GM18507 (cell line): ENCODE measurements at regions not wholly inside any gene's neighbourhood (a gene's known extent, or its start where the extent isn't known, plus 50 kb on each side); places are given as distances from the start of the nearest gene placed in this dataset.
"Not testable (repeated sequence)": the region's sequence is repeated elsewhere in the genome, so short reads cannot be mapped to it uniquely, and the experiment has no call there.

Source experiments
- DNase-seq: peaks from one replicate; pipeline ENCODE4 v3.0.0; 2011; ENCODE audit warnings: low read depth; ENCODE audit not compliant: insufficient read length; ENCODE audit errors: extremely low spot score
- FAIRE-seq: peaks from 2 replicates; lab custom pipeline; 2011; peaks lifted over from hg19 to GRCh38; lab: Jason Lieb, UNC

DNA sequence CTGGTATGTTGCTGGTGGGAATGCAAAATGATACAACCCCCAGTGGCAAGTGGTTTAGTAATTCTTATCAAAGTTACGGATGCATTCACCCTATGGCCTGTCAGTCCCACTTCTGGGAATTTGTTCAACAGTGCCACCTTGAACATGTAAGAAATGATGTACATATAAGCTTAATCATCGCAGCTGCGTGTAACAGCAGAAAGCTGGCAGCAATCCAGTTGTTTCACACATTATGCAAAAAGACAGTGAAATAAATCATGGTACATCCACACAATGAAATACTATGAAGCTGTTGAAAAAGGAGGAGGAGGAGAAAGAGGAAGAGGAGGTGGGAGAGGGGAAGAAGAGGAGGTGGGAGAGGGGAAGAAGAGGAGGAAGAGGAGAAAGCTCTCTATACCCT lies 76.2 kb upstream of the MYL10 start:
- DNase-seq (no peak), FAIRE-seq (no peak)

DNA sequence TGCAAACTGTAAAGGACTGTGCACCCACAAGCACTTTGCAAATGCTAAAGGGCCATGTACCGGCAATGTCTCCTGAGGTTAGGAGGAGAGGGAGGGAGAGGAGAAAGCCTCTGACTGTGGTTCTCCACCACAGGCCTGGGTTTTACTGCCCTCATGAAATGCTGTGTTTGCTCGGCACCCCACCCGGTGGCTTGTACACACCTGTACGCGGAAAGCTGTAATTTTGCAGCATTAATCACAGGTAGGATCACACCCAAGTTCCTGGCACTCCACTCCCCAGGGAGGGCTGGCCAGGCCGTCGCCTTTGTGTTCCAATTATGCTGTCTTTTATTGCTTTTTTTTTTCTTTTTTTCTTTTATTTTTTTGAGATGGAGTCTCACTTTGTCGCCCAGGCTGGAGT lies 78.5 kb upstream of the MYL10 start:
- FAIRE-seq, result no peak

DNA sequence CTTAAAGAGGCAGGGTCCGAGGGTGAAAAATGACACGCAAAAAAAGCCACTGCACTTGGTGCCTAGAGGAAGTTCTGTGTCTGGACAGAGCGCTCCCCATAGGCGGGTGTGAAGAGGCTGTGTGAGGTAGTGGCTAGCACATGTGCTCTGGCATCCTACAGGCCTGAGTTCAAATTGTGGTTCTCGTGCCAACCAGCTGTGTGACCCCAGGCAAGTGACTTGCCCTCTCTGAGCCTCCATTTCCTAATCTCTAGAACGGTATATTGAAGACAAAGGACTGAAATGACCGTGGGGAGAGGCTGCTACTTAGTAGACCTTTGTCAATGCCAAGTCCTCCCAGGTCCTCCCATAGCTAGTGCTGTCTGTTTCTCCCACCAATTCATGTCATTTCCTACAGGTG lies 79.1 kb upstream of the MYL10 start:
- FAIRE-seq (no peak), DNase-seq (no peak)

More for the DNA sequence above, 78.5 kb upstream of the MYL10 start:
- no peak for DNase-seq

DNA sequence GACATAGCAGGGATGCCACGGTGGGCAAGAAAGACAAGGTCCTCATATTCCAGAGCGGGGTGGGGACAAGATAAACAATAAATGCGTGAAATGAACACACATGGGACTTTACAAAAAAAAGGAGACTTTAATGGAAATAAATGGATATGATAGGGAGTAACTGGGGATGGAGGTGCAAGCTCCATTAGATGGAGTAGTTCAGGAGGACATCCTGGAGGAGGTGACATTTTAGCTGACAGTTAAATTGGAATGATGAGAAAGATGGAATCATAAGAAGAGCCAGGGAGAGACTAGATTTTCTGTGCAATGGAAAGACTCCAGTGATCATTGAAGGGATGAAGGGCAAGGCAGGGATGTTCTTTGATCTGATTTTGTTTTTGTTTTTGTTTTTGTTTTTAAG lies 83.6 kb upstream of the MYL10 start:
- FAIRE-seq (no peak), DNase-seq (no peak)

DNA sequence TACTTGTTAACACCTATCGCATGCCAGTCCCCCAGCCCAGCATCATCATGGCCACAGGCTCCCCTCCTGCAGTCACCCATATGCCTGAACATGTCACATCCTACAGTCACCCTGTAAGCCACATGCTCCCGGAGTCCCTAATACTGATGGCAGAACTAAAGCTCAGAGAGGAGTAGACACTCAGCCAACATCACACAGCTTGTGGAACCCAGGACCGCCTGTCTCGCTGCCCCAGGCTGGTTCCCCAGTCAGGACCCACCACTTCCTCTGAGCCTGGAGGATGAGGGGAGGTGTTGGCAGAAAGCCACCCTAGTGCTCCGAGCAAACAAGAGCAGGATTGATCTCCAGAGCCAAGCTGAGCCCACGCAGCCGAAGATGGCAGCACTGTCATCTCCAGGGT lies 85.0 kb upstream of the MYL10 start:
- no peak for FAIRE-seq

DNA sequence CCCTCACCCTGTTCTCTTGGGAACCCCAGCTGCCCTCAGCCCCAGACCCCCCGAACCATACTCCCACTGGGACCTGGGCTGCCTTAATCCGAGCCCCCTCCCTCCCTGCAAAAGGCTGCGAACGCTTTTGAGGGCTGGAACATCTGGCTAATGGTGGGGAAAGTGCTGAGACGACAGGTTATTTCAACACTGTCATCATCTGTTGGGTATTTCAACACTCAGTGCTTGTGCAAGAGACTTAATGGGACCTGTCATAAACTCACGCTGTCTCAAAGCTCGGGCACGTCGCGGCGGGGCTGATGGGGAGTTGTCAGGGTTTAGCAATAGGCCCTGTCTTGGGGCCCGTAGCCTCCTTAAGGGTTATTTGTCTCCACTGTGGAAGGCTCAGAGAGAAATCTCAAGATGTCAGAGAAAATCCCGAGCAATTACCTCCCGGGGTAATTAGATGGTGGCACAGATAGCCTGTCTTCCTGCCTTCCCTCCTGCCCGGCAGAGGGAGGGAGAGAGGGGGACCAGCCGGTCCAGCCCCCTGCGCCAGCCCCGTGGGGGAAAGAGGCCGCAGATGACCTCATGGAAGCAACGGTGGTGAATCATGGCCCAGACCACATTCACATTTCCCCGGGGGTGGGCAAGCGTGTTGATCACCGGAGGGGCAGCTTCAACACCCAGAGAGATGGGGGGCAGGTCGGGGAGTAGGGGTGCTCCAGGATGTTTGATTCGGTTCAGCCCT lies 88.7 kb upstream of the MYL10 start:
- FAIRE-seq, result no peak
- no peak for DNase-seq

More for the DNA sequence above, 85.0 kb upstream of the MYL10 start:
- DNase-seq, result no peak

DNA sequence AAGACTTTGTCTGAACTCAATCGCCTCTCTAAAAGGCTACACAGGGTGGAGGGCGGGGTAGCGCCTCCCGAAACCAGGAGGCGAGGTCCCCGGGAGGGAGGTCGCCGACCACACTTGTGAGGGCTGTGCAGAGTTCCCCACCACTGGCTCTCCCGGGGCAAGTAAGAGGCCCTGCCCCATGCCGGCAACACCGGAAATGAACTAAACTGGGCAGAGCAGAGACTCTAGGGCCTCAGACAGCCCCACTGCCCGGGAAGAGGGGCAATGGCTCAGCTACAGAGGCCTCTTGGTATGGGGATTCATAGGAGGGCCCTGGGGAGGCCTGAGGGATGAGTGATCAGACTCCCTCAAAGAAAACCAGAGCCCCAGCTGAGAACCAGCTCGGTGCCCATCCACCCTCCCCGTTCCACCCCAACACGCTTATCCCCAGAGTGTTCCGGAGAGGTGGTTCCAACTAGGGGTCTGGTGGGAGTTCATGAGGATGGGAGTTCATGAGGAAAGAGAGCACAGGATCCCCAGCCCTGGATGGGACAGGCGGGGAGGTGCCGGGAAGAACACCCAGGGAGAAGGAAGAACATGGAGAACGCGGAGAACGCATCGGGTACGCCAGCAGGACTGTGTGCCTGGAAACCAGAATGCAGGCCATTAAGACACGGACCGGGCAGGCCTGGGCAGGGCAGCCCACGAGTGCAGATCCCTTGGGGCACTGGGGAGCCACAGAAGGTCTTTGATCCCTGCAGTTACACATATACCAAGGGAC lies 89.4 kb upstream of the MYL10 start:
- FAIRE-seq (no peak), DNase-seq (no peak)

DNA sequence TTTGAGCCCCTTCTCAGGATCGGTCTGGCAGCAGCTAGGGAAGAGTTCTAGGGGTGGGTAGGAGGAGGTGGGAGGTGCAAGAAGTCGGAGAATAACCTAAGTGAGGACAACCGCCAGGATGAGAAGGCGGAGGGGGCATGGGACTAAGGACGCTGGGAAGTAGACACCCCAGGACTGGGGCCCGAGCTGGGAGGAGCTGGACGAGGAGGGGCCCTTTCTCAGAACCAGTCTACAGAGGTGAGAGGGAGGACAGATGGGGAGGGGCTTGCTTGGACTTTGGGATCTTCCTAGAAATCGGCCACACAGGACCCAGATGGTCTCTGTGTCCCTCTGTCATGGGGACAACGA lies 90.0 kb upstream of the MYL10 start:
- FAIRE-seq, result no peak
- no peak for DNase-seq

DNA sequence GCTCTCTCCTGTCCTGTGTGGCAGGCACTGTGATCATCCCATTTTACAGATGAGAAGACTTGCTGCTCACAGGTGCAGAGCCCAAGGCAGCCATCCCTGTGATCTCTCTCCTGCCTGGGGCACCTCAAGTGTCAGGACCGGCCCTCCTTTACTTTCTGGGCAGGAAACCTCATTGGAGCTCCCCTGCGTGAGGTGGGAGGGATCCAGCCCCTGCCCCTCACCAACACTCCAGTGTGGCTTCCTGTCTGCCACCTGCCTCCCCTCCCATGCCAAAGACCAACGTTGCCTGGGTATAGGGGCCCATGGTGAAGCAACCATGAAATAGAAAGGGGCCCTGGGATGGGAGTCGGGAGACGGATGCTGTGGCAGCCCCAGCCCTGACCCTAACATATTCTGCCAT lies 91.2 kb upstream of the MYL10 start:
- no peak for DNase-seq
- no peak for FAIRE-seq

DNA sequence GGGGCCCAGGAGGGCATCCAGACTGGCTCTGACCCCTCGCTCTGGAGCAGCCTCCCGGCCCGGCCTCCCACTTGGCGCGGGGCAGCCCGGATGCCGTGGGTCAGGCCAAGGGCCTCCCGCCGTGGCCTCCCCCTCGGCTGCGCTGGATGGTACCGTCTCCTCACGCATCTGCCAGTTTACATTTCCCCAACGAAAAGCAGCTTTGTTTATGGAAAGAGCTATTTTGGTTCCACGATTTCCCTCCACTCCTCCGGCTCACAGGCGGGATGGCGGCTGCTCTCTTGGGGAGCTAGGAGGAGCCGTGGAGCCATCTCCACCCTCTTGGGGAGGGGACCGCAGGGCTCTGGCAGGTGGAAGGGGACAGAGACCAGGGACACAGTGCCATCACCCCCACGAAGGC lies 93.2 kb upstream of the MYL10 start:
- no peak for DNase-seq

DNA sequence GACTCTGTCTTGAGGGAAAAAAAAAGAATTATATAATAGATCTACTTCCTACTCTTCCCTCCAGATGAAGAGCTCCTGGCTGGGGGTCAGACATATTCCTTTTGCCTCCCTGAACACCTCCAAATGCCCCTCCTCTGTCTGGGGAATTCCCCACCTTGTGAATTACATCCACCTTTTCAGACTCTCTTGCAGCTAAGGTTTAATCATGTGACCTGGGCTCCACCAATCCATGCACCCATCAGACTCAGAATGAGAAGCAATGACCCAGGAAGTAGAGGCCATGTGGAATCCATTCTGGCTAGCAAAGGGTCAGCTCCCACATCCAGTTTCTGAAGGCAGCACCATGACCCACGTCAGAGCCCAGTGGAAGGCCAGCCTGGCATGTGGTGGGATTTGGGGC lies 93.6 kb upstream of the CUX1 start:
- DNase-seq (no peak), FAIRE-seq (no peak)

More for the DNA sequence above, 93.2 kb upstream of the MYL10 start:
- no peak for FAIRE-seq

DNA sequence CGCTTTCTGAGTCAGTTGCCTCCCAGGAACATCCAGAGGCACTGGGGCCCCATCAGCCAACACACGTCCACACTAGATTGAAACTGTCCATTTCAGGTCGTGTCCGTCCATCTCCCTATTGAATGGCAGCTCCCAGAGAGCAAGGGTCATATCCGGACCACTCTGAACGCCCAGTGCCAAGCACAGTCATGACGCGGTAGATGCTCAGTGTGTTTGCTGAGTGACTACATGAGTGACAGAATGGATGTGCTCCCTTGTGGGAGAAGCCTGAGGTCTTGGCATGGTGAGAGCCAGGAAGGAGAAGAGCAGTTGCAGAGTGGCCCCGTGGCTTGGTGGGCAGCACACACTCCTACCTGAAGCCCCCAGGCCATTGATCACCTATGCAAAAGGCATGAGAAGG lies 92.5 kb upstream of the CUX1 start:
- FAIRE-seq, result no peak

DNA sequence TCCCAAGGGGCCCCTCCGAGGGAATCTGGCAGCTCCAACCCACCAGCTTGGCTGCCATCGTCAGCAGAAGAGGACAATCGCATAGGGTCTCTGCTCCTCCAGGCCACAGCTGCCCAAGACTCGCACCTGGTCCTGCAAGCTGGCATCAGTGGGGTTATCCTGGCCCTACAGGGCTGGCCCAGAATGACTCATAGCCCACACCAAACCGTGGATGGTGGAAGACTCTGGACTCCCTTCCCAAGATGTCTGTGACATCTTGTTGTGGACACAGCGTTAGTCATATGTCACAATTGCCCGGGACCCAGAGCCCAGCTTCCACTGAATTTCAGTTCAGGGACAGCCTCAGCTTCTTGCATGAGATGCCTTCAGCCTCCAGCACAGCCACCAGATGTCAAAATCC lies 91.5 kb upstream of the CUX1 start:
- DNase-seq, result no peak
- FAIRE-seq, result no peak

More for the DNA sequence above, 92.5 kb upstream of the CUX1 start:
- no peak for DNase-seq

DNA sequence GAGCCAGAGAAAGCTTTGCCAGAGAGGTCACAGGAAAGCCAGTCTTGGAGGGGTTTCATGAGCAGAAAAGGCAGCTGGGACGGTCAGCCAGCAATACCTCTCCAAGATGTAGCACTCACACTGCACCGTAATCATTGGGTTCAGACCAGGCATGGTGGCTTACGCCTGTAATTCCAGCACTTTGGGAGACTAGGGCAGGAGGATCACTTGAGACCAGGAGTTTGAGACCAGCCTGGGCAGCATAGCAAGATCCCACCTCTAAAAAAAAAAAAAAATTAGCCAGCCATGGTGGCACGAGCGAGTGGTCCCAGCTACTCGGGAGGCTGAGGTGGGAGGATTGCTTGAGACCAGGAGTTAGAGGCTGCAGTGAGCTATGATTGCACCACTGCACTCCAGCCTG lies 90.2 kb upstream of the CUX1 start:
- no peak for DNase-seq
- FAIRE-seq, result no peak

DNA sequence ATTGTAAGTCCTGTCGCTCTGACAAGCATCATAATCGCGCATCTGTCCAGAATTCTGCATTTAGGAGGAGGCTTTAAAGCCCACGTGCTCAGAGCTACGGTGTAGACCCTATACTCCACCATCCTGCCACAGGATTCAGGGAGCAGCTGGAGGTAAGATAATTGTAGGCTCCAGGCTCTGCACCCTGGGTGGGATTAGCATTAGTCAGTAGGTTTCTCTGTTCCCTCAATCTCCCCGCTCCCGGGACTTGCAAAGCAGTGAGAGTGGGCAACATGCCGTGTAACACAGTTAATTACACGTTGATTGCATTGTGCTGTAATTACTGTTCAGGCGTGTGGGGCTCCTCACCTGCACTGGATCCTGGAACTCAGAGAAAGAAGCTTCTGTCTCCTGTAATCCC lies 89.3 kb upstream of the CUX1 start:
- DNase-seq (no peak), FAIRE-seq (no peak)

DNA sequence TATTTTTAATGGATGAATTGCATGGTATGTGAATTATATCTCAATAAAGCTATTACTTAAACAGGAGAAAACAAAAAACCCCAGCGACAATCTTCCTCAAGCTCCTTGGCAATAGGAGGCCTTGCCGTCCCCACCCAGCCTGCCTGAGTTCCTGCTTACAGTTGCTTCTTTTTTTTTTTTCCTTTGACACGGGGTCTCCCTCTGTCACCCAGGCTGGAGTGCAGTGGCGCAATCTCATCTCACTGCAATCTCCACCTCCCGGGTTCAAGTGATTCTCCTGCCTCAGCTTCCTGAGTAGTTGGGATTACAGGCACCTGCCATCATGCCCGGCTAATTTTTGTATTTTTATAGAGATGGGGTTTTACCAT lies 88.6 kb upstream of the CUX1 start:
- FAIRE-seq, result not testable (repeated sequence)

DNA sequence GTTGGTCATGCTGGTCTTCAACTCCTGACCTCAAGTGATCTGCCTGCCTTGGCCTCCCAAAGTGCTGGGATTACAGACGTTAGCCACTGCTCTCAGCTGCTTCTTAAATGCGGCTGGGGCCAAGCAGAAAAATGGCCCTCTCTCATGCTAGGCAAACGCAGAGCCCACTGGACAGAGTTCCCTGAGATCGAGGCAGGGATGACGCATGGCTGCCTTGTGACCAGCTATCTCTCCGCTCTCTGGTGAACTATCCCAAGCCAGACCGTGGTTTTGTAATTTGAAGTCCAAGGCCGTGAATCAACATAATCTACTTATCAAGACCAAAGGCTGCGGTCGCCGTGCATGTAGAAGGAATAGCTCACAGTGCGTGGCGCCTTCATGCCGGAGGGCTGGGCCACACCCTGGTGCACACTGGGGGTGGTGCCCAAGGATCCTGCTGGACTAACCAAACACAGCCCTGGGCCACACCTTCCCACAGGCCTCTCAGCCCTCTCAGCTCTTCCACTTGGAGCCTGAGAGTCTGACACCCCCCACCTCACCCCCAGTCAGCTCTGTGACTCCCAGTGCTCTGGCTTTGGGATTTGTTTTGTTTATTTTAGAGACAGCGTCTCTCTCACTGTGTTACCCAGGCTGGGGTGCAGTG lies 88.1 kb upstream of the CUX1 start:
- FAIRE-seq (no peak), DNase-seq (no peak)

More for the DNA sequence above, 88.6 kb upstream of the CUX1 start:
- not testable (repeated sequence) for DNase-seq

DNA sequence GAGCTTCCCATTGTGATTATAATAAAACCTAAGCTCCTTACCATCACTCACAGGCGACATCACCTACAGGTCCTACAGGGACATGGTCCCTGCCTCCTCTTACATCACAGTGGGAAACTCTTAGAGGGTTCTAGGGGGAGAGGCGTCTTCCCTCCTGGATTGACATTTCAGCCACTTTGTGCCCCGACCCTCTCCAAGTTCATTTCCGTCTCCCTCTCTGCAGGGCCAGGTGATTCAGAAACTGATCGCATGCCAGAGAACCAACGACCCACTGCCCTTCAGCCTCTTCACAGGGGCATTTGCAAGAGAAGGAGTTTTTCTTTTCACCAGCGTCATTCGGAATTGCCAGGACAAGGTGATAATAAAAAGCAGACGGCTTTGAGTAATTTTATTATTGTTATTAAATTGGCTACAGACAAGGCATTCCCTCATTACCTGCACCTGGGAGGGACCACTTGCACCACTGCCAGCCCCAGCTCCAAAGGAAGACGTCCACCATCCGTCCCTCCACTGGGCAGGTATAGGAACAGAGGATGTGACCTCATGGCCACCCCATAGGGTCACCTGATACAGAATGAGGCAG lies 85.8 kb upstream of the CUX1 start:
- DNase-seq (no peak), FAIRE-seq (no peak)

DNA sequence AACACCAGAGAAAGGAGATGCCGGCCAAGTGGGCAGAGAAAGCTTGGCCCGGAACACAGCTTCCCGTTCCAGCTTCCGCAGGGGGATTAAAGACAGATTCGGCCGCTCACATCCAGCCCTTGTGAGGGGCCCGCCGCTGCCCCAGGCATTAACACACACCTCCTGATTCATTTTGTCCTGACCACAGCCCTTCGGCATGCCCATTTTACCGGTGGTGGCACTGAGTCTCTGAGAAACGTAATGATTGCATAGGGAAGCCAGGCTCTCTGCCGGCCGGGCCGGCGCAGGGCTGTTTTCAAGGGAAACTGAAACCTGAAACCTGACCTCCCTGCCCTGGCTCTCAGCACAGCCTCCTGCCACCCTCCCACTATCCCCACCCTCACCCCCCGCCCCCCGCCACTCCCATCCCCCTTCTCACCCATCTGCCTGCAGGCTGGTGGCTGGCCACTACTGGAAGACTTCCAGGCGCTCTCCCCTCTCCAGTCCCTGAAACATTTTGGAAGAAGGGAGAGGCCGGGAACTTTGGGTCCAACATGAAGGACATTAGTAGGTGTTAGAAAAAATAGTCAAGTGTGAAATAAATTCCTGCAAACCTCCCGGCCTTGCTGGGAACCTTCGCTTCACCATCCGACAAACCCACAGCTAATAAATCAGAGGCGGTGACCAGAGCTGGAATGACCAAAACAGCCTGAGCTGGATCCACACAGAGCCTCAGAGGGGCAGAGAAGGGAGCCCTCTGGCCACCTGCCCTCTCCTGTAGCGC lies 83.5 kb upstream of the CUX1 start:
- FAIRE-seq, result no peak
- DNase-seq, result no peak

DNA sequence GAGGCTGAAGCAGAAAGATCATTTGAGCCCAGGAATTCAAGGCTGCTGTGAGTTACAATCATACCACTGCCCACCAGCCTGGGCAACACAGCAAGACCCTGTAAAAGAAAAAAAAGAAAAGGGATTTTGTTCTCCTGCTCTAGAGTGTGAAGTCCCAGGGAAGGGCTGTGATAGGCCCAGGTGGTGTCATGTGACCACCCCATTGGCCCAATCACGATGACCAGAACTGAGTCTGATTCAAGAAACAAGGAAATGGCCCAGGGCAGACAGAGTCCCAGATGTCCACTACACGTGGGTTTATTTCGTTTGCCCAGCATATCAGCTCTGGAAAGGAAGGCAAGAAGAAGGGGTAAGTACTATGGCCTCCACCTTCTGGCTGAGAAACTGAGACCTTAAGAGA lies 81.3 kb upstream of the CUX1 start:
- DNase-seq (no peak), FAIRE-seq (no peak)
